Renal pelvis (tissue), 1 donor: ENCODE measurements at regions not wholly inside any gene's neighbourhood (a gene's known extent, or its start where the extent isn't known, plus 50 kb on each side); places are given as distances from the start of the nearest gene placed in this dataset.
"Not testable (repeated sequence)": the region's sequence is repeated elsewhere in the genome, so short reads cannot be mapped to it uniquely, and the experiment has no call there.

Source experiments
- DNase-seq: peaks from one replicate; pipeline ENCODE4 v3.0.0-alpha.2; 2013

DNA sequence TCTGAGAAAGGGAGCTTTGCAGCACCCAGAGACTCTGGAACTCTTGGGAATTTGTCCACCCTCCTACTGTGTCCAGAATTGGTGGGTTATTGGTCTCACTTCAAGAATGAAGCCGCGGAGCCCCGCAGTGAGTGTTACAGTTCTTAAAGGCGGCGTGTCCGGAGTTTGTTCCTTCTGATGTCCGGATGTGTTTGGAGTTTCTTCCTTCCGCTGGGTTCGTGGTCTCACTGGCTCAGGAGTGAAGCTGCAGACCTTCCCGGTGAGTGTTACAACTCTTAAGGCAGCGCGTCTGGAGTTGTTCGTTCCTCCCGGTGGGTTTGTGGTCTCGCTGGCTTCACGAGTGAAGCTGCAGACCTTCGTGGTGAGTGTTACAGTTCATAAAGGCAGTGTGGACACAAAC lies 824.7 kb downstream of the LRRTM4 start:
- DNase-seq, result not testable (repeated sequence)

DNA sequence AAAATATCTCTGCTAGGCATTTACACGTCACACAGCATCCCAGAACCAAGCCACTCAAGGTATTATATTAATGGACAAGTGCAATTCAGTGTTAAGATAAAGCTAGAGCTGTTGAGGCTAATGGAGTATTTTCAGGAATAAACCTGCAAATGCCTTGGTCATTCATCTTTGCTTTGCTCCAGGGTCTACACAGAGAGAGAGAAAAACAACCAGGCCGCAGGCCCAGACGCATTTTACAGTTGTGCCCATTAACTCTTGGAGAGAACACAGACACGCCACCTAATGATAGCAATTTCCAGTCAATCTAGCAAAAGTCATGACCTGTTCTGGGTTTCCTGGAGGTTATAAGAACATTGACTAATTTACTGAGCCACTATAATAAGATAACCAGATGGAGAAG lies 829.3 kb downstream of the LRRTM4 start:
- DNase-seq, result no peak

DNA sequence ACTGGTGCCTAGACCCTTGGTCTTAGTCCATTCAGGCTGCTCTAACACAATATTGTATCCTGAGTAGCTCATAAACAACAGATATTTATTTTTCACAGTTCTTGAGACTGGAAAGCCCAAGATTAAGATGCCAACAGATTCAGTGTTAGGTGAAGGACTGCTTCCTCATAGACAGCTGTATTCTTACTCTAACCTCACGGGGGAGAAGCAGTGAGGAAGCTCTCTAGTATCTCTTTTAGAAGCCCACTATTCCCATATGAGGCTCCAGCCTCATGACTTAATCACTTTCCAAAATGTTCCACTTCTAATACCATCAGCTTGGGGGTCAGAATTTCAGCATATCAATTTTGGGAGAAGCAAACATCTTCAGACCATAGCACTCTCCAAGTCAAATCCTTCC lies 833.4 kb downstream of the LRRTM4 start:
- DNase-seq, result no peak

DNA sequence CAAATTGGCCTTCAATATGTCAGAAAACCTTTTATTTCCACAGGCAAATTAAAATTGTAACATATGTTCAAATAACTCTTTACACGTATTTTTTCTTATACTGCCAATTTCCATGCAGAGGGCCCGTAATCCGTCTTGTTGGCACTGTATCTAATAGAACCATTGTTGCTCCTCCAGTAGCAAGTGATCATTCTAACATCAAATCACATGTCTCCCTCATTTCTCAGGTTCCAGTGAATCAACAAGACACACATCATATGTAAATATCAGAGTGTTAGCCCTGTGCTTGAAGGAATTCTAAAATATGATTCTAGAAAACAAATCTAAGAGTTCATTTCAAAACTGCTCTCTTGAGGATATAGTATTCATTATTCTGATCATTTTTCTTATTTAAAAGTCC lies 834.3 kb downstream of the LRRTM4 start:
- DNase-seq, result no peak

DNA sequence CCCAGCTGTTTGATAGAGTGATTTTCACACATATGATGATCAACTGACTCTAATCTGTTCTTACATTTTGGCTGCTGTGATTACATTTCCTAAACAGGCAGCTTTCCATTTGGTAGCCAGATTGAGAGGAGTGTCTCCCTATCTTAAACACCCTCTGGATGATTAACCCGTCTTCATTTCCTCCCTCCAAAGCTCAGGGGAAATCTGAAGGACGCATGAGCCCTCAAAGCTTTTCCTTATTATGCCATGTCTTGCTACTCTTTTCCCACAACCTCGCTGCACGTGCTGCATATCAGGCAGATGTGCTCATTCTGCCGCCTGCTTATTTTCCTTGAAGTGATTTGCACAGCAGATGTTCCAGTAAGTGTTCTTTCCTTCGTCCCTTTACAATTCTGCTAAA lies 837.4 kb downstream of the LRRTM4 start:
- DNase-seq, result no peak

DNA sequence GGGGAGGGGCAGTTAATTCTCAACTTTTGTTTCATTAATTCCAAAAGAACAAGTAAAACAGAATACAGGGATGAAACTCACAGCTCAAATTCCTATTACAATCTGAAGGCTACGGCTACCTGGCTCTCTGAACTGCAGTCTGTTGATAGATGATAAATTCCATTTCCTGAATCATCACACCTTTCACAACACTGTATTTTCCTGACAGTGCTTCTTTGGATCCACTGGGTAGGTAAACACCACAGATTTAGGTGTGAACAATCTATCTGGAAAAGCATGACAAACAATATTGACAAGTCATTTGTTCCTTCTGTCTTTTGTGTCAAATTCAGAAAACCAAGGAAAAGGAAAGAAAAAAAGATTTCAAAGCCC lies 843.2 kb downstream of the LRRTM4 start:
- no peak for DNase-seq

DNA sequence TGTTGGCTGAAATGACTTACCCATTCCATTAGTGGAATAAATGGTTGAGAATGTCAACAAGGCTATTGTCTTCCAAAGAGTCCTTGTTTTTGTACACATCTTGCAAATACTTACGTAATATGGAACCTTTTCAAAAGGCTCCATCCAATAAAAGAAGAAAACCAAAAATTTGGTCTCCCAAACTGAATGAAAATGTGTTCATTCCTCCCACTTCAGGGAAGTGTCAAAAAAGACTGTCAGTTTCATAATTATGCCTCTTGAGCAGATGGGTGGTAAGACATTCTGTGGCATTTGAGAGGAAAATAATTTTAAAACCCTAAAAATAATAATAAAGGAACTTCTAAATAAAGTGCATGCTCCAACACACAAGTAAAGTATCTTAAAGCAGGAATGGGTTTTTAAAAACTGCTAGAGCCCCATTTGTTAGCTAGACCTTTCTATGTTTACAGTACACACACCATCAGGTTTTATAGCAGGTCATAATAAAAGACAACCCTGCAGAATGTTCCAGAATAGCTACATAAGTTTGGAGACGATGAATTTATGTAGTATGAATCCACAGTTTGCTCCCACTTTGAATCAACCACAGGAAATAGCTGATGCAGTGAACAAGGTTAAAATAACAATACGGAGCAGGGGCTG lies 843.7 kb downstream of the LRRTM4 start:
- DNase-seq, result peak; percentile 27

DNA sequence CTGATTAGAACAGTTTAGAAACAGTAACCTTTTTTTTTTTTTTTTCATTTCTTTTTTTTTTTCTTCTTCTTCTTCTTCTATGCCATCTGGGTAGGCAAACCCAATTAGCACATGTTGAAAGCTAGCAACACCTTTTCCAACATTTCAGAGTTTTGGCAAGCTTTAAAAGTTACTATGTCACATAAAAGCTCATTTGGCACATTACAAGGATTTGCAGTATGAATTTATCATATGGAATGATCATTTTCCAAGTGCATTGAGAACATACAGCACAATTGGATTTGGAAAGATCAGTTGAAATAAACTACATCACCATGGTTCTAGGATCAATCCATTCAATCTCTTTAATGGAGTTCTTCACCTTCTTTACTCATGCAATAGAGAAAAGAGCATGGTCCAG lies 847.0 kb downstream of the LRRTM4 start:
- no peak for DNase-seq

DNA sequence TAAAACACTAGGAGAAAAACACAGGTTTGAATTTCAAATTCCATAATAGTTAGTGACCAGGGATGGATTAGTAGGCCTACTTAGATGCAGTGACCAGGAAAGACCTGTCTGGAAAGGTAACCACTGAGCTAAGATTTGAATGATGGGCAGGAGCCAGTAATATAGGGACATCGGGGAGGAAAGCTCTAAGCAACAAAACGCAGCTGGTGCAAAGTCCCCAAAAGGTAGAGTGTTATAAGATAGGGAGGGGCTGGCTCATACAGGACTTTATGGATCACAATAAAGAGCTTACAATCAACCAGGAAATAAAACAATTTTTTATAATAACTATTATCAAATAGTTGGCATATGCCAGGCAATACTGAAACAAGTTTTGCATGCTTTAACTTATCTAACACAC lies 849.4 kb downstream of the LRRTM4 start:
- DNase-seq, result no peak

DNA sequence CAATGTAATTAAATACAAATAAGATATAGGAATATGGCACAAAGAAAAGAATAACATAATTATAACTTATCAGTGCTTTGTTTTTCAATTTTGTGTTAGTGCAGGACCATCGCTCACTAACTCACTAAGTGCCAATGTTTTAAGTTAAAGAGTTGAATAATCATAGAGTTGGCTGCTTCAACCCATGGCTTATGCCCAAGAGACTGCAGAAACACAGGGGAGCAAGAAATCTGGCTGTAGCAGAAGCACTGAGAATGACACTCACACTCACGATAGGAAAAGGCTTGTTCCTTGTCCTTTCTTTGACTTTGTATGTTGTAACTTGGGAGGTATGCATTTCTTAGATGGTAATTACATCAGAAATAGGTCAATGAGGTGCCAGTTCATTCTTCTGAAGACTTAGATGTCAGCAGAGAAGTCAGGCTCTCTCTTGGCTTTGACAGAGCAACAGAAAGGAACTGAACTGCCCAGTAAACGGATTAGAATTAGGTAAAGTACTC lies 852.2 kb downstream of the LRRTM4 start:
- DNase-seq, result no peak

DNA sequence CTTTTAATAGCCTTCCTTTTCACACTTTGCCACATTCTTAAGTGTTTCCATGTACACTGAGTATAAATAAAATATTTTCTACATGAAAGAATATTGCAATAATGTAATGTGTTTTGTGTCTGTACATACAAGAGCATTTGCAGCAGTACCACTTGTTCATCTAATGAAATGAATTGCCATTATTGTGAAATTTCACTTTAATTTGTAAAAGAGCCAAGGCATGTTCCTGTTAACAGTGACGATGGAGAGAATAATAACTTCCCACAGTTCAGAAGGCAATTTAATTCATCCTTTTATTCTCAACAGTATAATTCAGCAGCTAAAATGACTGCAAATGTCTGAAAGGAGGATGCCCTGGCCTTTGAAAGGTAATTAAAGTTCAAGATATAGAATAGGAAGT lies 853.9 kb downstream of the LRRTM4 start:
- peak; percentile 8 for DNase-seq

DNA sequence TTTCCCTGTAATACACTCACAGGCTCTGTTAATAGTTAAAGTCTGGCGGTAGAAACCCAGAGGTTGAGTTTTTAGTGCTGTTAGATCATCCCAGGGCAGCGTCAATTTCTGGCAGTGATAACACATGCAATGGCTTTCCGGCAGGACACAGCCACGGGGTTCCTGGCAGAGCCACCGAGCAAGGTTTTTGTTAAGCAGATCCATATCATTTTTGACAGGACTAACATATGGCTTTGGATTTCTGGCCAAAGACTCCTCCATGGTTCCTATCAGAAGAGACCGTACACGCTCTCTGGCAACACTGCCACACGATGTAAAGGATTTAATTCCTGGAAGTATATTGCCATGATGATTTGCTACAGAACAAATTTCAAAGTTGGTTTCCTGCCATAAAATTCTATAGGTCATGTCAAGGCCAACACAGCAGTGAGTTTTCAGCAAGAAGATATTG lies 854.3 kb downstream of the LRRTM4 start:
- DNase-seq, result peak; percentile 39

DNA sequence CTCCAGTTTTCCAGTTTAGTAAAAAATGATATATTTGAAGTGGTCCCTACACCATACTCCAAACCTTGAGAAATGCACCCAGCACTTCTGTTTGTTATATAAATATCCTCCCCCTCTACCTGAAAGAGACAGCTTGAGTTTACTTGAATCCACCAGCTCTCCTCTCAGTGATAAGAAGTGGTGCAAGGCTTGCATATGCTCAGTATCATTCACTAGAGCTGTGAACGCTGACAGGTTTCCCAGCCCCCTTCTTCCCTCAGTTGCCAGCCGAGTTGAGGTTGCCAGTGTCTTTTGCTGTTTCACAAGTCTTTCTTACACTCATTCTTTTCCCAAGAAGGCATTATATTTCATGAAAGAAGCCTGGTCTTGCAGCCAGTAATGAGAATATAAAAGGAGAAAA lies 880.0 kb downstream of the LRRTM4 start:
- DNase-seq, result no peak

DNA sequence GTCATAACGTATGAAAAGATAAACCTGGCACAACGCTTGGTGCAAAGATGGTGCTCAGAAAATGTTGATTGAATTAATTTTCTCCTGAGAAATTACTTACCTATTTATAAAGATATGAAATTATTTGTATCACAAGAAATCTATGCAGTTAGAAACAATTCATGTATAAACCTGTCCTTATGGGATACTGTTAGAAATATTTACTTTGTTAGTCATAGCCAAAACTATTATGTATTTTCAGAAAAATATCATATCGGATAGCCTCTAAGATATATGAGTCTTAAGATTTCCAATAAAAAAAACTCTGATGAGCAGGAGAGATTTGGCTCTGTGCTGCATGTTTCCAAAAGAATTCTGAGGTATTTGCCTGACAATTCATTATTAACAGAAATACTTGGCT lies 880.7 kb downstream of the LRRTM4 start:
- no peak for DNase-seq

DNA sequence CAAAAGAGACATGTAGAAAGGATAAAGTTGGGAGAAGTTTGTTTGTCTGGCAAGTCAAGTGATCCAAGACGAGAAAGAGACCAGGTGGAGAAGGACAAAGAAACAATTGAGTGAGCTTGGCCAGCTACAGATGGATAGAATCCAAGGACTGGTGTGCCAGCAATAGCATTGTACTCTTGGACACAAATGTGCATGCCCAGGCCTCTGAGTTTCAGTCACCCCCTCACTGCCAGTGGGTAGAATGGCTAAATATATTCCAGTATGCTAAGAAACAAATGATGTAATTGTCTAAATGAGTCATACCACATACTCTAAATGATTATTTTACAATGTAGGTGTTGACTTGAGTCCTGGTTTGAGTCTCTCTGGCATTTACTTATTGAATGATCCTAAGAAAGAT lies 881.3 kb downstream of the LRRTM4 start:
- no peak for DNase-seq

DNA sequence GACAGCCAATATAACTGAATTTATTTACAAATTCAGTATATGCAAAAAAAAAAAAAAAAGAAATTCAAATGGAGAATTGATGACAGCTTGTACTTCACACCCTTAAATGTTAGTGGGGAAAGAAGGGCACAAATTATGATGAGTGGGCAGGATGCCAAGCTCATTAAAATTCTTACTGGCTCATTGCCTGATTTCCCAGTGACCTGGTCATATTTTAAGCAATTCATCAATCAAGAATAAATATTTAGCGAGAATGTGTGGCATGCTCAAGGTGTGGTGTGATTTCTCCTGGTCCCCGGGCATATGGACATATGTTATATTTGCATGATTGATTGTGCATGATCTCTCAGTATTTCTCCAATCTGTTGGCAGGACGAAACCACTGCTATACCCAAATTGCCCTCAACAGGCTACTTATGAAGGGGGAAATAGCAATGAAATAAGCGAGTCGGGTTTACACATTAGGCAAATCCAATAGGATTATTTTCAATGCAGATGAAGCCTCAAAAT lies 883.0 kb downstream of the LRRTM4 start:
- DNase-seq, result no peak

DNA sequence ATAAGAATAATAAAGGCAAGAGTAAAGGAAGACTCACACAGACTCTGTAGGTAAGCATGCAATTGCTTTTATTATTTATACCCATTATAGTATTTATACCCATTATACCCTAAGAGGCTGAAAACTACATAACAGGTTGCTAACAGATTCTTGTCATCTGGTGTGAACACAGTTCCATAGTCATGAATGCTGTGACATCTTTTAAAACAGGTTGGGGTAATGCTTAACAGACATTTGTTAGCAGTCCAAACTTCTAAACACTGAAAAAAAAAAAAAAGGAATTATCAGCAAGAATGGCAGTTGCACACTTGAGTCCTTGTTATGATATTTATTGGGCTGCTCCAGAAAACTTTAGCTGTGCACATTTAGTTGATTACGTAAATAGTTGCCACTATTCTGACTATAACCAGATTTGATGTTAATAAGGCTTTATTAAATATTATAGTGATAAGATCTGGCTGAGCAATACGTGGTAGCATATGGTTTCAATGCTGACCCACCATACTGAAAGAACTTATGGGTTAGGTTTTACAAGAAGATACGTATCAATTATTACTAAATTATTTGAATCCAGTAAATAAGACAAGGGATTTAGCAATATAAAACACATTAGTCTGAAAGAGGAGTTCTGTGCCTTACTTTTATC lies 888.8 kb downstream of the LRRTM4 start:
- no peak for DNase-seq

DNA sequence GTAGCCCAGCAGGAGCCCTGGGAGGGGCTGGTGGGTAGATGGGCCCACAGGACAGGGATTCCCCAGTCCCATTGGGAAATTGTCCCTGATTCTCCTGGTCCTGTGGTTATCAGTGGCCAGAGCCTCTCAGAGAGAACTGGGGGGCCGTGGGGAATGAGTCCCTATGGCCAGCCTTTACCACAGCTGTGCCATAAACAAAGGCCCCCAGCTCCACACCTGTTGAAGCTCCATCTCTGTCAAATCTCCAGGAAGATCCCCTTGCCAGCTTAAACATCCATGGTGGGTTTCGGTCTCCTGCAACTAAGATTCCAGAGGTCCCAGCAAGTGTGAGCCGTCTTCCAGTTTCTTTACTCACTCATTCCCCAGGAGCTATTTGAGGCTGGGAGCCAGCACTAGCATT lies 897.1 kb downstream of the LRRTM4 start:
- DNase-seq, result no peak

DNA sequence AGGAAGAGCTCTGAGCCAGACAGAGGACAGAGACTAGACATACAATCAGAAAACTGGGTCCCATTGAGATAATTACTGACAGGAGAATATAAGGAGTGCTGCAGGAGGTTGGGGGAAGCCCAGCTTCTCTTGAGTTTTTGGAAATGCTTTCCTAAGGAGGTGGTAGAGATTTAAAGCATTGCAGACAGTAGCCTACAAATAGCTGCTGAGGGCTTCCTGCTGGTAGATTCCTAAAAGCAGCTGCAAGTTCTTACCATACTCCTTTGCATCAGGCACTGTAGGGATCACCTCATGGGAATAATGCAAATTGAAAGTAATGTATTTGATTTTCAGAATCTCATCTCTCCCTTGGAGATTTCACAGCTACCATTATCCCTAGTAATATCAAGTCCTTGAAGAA lies 902.6 kb upstream of the GCFC2 start:
- DNase-seq, result no peak

DNA sequence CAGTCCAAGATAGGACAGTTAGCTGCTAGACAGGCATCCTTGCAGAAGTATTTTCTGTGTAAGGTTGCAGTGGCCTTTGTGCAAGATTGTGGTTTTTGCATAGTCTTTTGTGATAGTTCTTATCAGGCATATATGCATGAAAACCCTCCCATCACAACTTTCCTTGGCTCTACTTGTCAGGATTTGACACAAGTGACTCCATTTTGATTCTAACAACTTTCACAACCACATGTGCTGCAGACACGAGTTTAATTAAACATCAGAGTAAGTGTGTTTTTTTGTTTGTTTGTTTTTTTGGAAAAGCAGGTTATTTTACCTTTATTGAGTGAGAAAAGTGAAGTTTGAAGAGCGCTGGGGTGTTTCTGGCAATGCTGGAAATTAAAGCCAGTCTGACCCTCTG lies 902.0 kb upstream of the GCFC2 start:
- no peak for DNase-seq

DNA sequence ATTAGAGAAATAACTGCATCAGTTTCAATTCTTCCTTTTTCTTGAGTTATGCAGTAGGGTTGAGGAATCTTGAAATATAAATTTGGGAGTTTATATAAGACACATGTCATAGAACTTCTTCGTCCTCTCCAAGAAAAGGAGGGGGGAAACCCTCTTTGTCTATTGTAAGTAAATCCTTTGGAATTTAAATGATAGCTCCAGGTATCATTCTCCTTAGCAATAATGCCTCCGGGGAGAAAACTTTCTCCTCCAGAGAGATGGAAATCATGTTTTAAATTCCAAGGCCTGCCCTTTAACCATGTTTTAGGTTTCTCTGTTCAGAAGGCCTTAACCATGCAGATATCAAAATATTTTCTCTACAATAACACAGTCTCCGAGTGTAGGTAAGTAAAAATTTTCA lies 899.7 kb upstream of the GCFC2 start:
- DNase-seq, result no peak

DNA sequence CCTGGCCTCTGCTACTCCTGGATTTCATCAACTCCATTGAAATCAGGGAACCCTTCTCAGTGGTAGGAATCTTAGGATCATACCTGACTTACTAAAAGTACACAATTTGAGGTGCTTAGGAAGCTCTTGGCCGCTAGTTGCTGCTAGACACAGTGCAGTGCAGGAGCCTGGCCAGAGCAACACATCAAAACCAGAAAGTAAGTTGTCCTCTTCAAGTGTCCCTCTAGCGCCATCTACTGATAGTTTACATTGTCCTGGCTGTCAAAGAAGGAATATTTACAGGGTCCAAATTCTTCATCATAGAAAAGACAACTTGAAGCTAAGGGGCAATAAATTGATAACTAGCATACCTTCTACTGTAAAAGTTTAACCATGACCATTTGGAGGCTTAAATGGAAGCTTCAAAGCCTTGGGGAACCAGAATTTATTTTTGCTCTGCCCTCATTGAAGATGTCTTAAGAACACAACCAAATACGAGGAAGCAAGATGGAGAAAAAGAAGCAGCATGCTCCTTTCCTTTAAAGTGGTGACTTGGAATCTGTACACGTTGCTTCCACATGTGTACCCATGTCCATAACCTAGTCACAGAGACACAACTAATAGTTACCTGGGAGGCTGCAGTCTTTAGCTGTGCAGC lies 889.1 kb upstream of the GCFC2 start:
- DNase-seq, result peak; percentile 80

DNA sequence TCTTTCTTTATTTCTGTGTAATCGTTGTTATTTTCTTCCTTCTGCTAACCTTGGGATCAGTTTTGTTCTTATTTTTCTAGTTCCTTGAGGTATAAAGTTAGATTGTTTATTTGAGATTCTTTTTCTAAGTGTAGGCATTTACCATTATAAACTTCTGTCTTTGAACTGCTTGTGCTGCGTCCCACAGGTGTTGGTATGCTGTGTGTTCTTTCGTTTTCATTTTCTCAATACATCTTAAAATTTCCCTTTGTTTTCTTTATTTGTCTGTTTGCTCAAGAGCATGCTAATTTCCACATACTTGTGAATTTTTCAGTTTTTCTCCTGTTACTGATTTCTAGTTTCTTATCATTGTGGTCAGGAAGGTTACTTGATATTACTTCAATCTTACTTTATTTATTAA lies 873.8 kb upstream of the GCFC2 start:
- no peak for DNase-seq
